Epithelial cell of proximal tubule (primary cell): ENCODE measurements at regions not wholly inside any gene's neighbourhood (a gene's known extent, or its start where the extent isn't known, plus 50 kb on each side); places are given as distances from the start of the nearest gene placed in this dataset.

Source experiments
- DNase-seq: peaks from one replicate; pipeline ENCODE4 v3.0.0-alpha.2; 2011; ENCODE audit warnings: low read depth
- H3K4me3 ChIP-seq: 2 replicates; pipeline ENCODE4 v1.5.1; 2011; ENCODE audit warnings: low read depth, mild to moderate bottlenecking, low read length
- CTCF ChIP-seq: conservative IDR thresholded peaks from 2 replicates; pipeline ENCODE4 v1.5.1; 2012; ENCODE audit warnings: low read depth, mild to moderate bottlenecking, low read length

GRCh38 chr9:88800329-88800682 lies 191.0 kb upstream of the S1PR3 start:
- TF ChIP-seq CTCF: no peak
- no peak overlapping the region for H3K4me3 ChIP-seq
- DNase-seq: no peak

GRCh38 chr9:88801214-88801796 lies 190.0 kb upstream of the S1PR3 start:
- TF ChIP-seq CTCF: no peak
- no peak overlapping the region for H3K4me3 ChIP-seq
- DNase-seq: no peak

GRCh38 chr9:88802533-88802932 lies 188.7 kb upstream of the S1PR3 start:
- no peak overlapping the region for H3K4me3 ChIP-seq
- TF ChIP-seq CTCF: no peak
- no peak for DNase-seq

GRCh38 chr9:88803546-88804253 lies 187.6 kb upstream of the S1PR3 start:
- no peak for DNase-seq
- H3K4me3 ChIP-seq: no peak overlapping the region
- no peak for TF ChIP-seq CTCF

GRCh38 chr9:88804254-88804596 lies 187.0 kb upstream of the S1PR3 start:
- DNase-seq: no peak
- no peak for TF ChIP-seq CTCF

GRCh38 chr9:88805217-88805943 lies 185.9 kb upstream of the S1PR3 start:
- H3K4me3 ChIP-seq: no peak overlapping the region
- DNase-seq: no peak
- no peak for TF ChIP-seq CTCF

More at GRCh38 chr9:88804254-88804596, 187.0 kb upstream of the S1PR3 start:
- H3K4me3 ChIP-seq: no peak overlapping the region
